ENCODE measurements at regions not wholly inside any gene's neighbourhood (a gene's known extent, or its start where the extent isn't known, plus 50 kb on each side); places are given as distances from the start of the nearest gene placed in this dataset.
"Not testable (repeated sequence)": the region's sequence is repeated elsewhere in the genome, so short reads cannot be mapped to it uniquely, and the experiment has no call there.

DNA sequence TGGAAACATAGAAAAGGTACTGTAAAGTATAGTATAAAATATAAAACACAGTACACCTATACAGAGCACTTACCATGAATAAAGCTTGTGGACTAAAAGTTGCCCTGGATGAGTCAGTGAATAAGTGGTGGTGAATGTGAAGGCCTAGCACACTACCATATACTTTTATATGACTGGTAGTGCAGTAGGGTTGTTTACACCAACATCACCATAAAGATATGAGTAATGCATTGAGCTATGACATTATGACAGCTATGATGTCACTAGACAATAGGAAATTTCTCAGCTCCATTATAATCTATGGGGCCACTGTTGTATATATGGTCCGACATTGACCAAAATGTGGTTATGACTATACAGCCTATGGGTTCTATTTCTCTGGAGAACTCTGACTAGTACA lies 291.8 kb upstream of the ACTBL2 start:
- no peak for DNase-seq

DNA sequence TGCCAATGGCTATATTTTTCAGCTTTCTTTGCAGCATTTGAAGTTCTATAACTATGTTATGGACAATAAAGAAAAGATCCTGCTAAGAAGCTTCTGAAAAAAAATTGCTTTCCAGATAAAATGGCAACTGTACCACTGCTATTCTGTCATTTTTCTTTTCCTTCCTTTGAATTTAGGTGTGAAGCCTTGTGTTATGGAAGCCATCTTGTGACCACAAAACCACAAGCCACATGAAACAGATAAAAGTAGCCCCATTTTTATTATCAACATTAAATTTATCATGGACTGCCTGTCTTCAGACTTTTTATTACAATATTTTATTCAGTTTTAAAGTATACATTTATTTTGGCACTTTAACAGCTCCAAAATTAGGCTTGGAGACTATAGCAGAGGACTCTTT lies 289.9 kb upstream of the ACTBL2 start:
- DNase-seq = no peak

DNA sequence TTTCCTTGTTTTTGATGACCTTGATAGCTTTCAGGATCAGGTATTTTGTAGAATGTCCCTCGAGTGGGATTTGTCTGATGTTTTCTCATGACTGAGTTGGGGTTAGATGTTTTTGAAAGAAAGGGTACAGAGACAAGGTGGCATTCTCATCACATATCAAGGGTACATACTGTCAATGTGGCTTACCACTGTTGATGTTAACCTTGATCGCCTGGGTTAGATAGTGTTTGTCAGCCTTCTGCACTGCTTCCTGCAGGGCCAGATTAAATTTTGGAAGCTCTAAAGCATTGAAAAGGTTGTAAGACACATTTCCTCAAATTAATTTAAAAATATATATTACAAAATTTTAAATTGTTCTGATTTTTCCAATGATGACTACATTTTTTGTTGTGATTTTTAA lies 287.4 kb upstream of the ACTBL2 start:
- no peak for DNase-seq

GRCh38 chr5:57768745-57769144 lies 286.1 kb upstream of the ACTBL2 start:
- DNase-seq = no peak

GRCh38 chr5:57764479-57765089 lies 282.0 kb upstream of the ACTBL2 start:
- DNase-seq = no peak

DNA sequence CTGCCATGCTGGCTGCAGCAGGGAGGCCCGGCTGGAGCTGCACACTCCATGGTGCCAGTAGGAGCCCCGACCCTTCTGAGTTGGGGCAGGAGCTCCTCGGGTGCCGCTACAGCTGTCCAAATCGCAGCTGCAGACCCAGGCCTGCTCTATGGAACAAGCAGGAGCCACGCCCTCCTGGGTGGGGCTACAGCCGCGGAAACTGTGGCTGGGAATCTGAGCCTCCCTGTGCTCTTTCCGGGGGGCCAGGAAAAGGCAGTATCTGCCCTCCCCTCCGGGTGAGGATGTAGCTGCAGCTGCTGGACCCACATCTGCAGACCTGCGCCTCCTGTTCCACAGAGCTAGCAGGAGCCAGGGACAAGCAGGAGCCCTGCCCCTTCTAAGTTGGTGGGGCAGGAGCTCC lies 278.9 kb upstream of the ACTBL2 start:
- no peak for DNase-seq

DNA sequence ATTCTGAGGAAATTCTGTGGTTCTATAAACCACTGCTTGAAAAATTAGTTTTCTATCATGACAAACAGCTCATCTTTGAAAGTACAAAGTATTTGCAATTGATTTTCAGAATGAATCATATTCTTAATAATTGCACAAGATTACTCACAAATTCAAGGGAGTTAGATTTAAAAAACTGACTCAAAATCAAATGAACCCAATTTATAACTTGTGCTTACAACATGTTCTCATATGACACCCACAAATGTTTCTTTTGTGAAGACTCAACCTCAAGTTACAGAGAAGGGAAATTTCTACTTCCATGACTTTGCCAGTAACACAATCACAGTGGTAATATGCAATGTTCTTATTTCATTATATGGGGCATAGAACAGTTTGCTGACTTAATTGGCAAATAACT lies 272.0 kb upstream of the ACTBL2 start:
- DNase-seq = no peak

GRCh38 chr5:57753446-57753845 lies 270.8 kb upstream of the ACTBL2 start:
- no peak for DNase-seq

DNA sequence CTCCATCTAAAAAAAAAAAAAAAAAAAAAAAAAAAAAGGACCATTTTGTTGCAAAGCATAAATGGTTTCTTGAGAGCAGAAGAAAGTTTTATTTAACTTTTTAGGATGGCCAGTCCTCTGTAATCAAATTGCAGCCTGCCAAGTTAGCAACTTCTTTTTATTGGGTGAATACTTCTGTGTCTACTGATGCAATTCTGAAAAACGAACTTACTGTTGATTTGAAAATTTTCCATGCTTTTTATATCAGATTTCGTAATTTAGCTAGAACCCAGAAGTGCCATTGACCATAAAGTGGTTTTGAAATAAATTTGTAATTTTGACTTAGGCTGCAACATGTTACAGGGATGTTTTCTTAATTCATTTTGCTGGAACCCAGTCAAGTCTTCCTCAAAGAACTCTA lies 269.1 kb upstream of the ACTBL2 start:
- no peak for DNase-seq

DNA sequence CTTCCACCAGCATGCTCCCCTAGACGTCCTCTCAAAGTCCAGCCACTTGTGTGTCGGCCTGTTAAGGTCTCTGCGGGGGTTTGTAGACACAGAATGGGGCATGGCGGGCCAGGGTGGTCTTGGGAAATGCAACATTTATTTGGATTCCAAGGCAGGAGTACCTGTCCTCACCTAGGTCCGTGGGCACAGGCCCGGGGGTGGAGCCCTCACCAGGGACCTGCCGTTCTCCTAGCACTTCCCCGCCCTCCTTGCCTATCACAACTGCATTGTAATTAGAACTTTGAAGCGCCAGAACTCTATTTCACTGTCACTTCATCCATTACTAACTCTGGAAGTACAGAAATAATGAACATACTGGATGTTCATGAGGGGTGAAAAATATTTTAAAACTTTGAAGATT lies 268.3 kb upstream of the ACTBL2 start:
- no peak for DNase-seq

DNA sequence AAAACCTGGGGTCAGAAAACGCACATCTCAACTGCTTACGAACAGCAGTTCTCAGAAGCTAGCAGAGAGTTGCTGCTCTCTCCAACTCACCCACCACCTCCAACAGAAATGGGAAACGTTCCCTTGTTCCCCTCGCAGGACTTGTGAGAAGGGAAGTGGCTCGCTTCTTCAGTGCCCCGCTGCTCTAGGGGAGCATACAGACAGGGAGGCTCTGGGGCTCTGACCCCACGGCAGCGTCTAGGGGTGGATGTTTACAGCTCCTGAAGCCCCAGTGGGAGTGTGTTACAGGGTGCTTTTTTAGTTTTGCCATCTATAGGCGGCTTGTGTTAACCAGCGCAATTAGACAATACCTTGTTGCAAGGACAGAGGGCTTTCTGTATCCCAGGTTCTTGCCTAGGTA lies 267.7 kb upstream of the ACTBL2 start:
- DNase-seq = no peak

DNA sequence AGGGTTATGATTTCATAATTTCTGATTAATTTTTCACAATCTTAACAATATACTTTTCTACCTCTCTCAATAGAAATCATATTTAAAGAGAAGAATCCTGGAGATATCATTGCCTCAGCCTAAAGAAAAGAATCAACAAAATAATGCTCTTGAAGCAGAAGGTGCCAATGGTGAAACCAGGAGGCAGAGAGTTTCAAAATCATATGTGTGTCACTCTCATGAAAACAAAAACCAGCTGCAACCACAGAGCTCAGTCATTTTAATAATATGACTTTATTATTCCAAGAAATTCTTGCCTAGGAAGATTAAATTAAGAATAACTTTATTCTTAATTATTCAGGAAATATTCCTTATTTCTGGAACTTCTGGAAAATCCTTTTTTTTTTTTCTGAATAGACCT lies 266.8 kb upstream of the ACTBL2 start:
- DNase-seq = no peak

GRCh38 chr5:57745700-57746651 lies 263.4 kb upstream of the ACTBL2 start:
- no peak for DNase-seq

DNA sequence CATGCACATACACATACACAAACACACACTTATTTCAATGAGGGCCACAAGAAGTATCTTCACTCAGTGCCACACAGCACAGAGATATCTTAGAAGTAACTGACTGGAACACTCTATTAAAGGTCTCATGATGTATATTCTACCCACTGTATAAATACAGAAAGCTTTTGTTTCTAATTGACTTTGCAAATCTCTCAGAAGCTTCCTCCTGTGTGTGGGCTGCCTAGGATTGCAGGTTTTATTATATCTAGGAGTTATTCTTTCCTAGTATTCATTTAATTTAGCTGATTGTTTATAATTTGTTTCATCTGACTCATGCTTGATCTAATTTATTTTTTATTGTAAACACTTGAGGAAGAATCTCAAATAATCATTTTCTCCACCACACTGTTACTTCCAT lies 262.4 kb upstream of the ACTBL2 start:
- DNase-seq = no peak

DNA sequence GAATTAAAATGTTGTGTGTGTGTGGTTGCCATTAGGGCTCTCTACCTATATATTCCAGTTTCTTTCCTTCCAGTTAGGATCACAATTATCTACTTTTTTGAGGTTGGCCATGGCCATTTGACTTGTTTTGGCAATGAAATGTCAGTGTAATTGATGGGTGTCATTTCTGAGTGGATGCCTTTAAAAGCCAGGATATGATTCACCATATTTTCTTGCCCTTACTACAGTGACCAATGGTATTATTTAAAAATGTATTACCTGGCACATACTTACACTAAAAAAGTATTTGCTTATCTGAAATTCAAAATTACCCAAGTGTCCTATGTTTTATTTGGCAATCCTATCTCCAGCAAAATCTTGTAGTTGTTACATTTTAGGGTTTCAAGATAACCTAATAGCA lies 258.7 kb upstream of the ACTBL2 start:
- no peak for DNase-seq

DNA sequence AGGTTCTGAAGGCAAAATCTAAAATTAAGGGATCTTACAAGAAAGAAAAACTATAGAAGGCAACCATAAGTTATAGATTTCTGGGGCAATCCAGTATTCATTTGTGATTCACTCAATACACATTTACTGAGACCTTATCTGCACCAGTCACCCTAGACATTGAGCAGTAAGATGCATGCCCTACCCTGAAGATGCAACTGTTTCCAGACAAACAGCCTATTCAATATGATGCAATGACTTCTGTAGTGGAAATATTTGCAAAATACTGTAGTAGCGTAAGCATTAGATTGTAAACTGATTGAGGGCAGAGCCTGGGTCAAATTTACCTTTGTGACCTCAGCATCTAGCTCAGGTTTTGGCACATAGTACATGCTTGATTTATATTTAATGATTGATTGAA lies 256.2 kb upstream of the ACTBL2 start:
- DNase-seq = no peak

DNA sequence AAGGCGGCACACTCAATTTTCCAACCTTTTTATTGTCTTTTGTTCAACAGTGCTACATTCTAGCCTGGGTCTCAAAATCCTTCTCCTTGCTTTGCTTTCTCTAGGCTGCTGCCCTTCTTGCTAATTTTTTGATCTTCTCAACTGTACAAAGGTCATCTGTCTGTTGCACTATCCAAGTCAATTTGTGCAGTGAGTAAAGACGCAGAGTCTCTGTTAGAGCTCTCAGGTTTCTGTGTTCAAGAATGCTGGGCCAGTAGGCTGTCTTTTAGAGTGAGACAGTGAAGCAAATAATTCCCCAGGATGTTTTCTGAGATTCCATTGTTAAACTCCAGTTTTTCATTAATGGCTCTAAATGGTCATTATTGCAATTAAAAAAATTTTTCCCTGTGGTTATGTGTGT lies 255.7 kb upstream of the ACTBL2 start:
- no peak for DNase-seq

DNA sequence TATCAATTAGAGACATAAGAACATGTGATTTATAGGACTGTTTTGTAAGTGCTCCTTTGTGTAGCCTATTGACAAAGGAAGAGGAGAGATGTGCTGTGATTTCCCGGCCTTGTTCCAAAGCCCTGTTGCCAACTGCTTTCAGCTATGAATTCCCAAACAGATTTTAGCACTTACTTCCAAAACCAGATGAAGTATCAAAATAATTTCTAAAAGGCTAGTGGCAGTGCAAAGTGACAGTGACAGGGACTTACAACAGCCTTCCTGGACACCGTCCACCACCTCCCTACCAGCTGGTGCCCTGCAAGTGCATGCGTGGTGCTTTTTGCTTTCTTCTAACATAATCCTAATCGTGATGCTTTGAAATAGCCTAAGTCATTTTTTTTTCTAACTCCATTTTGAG lies 254.1 kb upstream of the ACTBL2 start:
- no peak for DNase-seq

- DNase-seq = not testable (repeated sequence)
These were observed 252.9 kb upstream of the ACTBL2 start for GRCh38 chr5:57735279-57736153.

DNA sequence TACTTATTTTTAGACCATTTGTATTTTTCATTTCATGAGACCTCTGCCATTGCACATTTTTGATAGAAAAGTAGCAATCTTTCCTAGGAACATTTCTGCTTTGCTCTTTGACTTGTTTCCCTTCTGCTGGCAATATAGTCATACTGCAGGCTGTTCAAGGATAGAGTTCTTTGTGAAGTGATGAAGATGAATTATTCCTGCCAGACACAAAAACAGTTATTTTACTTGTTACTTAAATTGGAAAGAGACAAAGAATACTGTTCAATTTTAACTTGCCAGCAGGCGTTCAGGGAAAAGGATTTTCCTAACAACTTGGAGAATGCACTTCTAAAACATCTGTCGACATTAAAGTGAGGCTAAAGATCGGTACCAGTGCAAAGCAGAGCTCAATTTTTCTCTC lies 251.7 kb upstream of the ACTBL2 start:
- DNase-seq = no peak

GRCh38 chr5:57727591-57727990 lies 245.0 kb upstream of the ACTBL2 start:
- no peak for DNase-seq

GRCh38 chr5:57725658-57726504 lies 243.3 kb upstream of the ACTBL2 start:
- peak; percentile 38 for DNase-seq

DNA sequence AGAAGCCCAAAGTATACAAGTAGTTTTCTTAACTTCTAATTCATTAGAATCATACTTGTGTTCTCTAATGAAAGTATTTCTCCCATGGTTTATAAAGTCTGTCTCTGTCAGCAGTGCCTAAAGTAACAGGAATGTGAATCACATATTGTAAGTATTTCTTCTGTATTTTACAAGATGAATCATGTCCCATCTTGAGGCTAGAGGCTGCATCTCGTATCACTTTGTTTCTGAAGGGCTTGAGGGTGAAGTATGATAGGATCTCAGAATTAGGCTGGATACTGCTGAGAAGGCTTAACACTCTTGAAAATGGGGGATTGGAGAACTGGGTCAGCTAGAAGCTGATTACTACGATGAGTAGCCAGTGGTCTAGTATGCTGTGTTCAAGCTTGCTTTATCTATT lies 242.2 kb upstream of the ACTBL2 start:
- DNase-seq = no peak

All from NCI-H2171 treated with DMSO at 0.1 percent for 48 hours (cell line).